ENCODE measurements at regions not wholly inside any gene's neighbourhood (a gene's known extent, or its start where the extent isn't known, plus 50 kb on each side); places are given as distances from the start of the nearest gene placed in this dataset.

GRCh38 chr2:12624905-12625598, 91.7 kb upstream of the TRIB2 start:
- TF ChIP-seq GATA3 (IDR thresholded peaks at IDR 0.05; ENCODE audit: low read depth, low read length) (no peak), GATA2 (IDR thresholded peaks at IDR 0.05; ENCODE audit: low read depth, low read length) (no peak)

Measured in SH-SY5Y (cell line).